CD4-positive, alpha-beta T cell treated with Interleukin-17A for 4 hours (primary cell): ENCODE measurements at regions not wholly inside any gene's neighbourhood (a gene's known extent, or its start where the extent isn't known, plus 50 kb on each side); places are given as distances from the start of the nearest gene placed in this dataset.

Source experiments
- DNase-seq: peaks from one replicate; pipeline ENCODE4 v3.0.0-alpha.2; 2020; ENCODE audit warnings: mixed read lengths

DNA sequence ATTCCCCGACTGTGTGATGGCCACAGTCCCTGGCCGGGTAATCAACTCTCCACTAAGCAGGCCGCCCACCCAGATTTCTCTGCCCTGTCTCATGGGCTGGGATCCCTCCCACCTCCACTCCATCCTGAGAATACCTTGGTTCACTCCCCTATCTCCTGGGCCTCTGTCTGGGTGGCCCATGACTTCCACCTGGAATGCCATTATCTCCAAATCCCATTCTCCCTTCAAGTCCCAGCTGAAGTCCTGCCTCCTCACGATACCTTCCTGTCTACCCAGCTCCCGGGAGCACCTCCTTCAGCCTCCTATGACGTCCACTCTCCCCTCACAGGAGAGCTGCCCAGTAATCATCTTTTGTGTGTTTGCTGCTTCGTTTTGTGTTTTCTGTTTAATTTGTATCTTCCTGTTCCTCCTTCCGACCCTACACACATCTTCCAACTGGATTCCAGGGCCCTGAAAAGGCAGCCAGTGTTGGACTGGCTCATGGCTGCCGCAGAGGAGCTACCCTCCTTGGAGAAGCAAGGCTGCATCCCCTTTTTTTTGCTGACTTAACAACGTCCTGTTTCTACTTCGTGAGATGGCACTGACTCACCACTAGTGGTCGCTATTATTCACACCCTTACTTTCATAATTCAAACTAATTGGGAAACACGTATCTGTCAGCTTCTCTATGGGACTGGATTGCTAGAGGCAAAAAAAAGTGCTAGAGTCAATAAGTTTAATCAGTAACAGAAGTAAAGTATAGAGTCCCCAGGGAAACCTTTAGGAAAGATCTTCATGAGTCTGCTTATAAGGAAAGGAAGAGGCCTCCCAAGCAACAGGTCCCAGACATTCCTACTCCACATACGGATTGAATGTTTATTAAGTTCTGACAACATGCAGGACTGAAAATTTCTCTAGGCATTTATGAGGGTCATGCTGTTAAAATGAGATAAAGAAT lies 171.9 kb upstream of the GATA6 start:
- no peak for DNase-seq

DNA sequence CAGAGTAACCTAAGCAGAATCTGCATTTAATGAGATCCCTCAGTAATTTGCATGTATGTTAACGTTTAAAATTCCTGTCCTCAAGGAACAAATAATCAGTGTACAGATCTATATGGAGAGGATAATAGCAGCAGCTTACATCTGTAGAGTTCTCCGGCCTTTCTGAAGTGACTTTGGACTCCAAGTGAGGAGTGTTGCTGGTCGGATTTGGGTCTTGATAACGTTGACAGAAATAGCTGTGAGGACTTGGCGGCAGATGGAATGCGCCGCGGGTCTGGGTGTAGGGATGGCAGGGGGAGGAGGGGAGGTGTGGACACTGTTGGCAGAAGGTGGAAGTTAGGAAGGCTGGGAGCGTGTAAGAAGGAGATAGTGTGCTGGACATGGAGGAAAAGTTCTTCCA lies 170.9 kb upstream of the GATA6 start:
- DNase-seq: no peak

DNA sequence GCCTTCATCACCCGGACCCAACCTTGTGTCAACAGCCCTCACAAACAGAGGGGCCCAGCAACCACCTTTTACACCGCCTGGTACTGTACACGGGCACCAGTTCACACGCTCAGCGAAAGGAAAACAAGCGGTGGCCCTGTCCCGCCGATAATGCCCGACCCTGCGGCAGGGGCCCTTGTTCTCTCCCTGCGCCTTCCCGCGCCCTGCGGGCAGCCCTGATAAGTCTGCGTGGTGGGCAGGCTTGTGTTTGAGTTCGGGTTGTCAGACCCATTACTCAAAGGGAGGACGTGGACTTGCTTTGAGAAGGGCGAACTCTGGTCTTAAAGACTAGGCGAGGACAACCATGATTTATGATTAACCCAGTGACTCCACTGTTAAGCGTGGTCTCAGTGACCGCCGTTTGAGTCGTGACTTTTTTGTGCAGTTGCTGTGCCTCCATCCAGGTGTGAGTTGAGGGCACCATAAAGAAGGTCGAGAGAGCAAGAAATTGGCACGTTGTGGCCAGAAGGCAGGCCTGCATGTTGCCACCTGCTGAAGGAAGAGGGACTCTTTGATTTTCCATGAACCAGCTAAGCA lies 167.4 kb upstream of the GATA6 start:
- DNase-seq: no peak

DNA sequence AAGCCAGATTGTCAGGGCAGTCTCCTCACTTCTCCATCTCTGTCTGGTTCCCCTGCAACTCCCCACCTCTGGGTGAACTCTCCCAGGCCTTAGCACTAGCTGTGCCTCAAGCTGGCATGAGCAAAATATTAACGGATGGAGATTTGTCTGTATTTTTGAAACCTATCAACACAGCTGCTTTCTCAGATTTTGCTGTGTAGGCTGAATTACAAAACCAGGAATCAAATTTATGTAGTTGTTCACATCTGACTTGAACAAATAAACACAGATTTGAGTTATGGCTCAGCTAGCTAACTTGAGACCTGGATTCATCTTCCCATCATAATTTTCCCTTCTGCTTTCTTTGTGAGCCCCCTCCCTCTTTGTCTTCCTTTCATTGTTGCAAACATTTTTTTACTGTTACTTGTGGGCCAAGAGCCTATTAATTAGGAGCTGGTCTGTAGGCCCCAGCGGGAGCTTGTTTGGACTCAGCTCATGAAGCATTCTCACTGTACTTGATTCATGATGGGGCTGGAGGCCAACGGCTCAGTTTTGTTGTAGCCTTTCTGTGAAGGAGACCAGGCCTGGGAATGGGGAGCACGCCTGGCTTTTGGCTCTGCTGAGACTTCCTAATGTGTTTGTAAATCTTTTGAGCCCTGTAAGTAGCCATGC lies 164.1 kb upstream of the GATA6 start:
- no peak for DNase-seq

DNA sequence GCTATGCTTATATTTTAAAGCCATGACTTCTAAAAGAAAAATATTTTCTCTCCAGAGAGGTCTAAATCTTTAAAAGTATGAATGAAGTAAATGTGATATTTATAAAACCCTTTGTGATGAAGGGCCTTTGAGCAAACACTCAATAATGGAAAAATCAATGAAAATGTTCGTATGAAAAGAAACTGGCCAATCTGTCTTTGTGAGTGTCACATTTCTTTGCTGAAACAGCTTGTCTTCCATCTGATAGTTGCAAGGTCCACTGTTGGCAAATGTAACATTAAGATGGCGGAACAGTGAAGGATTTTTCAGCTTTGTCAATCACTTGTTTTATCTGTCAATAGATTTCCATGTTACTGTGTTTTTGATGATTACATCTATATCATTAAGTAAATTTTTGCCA lies 162.9 kb upstream of the GATA6 start:
- DNase-seq: no peak

DNA sequence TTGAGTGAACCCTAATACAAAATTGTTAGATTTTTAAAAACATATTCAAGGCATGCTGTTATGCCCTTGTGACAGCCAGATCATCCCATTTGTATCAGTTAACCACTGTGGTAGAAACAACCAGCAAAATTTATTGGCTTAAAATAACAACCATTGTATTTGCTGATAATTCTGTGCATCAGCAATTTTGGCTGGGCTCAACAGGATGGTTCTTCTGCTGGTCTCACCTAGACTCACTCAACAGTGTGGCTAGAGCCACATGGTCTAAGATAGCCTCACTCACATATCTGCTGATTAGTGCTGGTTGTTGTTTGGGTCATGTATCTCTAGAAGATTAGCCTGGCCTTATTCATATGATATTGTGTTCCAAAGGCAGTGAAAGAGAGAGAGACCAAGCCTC lies 160.1 kb upstream of the GATA6 start:
- no peak for DNase-seq

DNA sequence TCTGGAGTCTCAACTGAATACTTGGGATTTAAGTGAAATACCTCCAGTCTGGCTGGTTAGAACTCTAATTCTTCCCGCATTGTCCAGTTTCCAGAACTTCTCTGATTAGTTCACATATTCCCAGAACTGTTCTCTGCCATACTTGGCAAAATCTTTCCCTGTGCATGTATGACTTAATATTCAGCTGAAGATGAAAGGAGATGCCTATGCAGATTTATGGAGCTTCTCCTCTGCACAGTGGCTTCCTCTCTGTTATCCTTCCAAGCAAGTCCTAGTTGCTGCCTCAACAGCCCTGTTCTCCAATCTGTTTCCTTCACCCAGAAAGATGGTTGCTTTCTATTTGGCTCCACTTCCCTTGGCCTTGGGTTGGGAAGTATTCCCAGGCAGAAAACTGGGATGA lies 155.4 kb upstream of the GATA6 start:
- DNase-seq: no peak

DNA sequence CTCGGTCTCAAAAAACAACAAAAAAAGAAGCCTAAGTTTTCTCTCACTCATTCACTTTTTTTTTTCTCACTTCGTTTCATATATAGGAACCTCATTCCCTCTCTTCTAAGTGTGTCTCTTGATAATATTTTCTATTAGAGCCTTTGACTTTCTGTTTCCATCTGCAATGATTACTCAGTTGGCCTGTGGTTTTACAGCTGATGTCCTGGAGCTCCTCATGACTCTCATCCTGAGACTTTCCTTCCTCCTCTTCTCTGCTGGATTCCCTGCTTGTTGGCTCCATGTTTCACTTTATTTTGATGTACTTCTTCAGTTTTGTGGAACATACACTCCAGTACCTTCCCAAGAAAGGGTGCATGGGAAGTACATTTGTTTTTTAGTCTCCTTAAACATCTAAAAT lies 154.2 kb upstream of the GATA6 start:
- DNase-seq: no peak

DNA sequence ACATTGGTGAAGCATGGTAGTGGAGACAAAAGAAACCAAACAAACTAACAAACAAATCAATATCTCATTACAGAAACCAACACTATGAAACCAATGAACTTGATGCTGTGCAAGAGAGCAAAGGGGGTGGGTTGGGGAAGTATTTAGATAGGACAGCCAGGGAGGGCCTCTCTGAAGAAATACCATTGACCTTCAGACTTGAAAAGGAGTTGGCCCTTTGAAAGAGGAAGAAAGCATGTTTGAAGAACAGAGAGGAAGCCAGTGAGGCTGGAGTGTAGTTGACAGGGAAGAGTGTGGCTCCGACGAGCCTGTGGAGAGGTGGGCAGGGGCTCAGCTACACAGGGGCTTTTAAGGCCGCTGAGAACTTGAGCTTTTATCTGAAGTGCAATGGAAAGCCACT lies 151.0 kb upstream of the GATA6 start:
- no peak for DNase-seq

DNA sequence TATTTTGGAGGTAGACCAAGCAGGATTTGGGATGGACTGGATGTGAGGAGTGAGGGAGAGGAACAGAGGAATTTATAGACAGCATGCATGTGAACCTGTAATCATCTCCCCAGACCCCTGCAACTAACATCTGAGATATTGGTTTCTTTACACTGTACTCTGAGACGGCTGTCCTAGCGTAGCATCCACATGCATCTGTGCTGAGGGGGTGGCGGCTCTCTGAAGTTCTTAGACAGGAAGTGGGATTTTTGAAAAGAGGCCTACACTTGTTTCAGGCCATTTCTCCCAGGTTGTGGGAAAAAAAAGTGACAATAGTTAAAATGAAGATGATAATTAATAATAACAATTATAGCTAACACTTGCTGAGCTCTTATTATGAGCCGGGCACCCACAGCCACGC lies 150.2 kb upstream of the GATA6 start:
- DNase-seq: no peak

DNA sequence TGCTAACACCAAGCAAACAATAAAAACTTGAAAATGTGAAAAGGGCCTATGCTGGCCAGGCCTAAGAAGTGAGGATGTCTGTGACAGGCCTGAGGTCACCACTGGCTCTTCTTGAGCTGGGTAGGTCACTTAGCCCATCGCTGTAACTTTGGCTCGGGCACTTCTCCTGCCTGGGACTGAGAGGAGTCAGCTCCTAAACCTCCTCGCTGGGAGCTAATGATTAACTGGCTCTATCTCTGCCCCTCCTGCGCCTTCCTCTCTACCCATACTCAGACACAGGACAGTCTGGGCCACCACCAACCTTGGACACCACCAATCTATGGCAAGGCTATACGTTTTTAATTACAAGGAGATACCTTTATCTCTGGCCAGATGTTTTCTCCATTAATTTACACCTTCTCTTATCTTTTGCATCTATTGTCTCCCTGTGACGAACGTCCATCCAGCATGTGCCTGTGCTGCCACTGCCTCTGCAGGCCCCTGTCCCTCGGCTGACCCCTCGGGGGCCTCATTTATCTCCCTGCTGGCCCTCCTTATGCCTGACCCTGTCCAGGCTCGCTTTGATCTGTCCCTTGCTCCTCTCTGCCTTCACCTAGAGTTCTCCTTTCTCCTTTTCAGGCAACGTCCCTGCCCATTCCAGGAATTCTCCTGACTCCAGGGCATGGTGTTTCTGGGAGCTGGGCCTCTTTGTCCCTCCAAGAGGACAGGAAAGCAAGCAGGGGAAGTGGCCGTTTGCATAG lies 149.1 kb upstream of the GATA6 start:
- DNase-seq: no peak

DNA sequence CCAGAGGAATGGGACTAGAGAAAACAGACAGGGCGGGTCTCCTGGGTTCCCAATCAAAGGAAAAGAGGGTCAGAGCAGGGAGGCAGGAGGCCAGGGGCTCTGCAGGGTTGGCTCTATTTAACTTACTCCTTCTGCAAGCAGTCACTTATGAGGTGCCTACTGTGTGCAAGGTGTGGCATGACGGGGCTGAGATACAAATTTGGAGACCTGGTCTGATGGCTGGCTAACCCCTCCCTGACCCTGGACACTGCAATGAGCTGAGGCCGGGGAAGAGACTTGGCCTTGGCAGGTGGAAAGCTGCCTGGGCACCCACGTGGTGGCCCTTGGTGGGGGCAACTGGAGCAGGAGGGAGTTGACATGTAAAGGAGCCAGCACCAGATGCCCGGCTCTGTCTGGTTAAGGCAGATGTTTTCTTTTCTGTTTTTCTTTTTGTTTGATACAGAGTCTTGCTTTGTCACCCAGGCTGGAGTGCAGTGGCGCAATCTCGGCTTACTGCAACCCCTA lies 148.5 kb upstream of the GATA6 start:
- no peak for DNase-seq

DNA sequence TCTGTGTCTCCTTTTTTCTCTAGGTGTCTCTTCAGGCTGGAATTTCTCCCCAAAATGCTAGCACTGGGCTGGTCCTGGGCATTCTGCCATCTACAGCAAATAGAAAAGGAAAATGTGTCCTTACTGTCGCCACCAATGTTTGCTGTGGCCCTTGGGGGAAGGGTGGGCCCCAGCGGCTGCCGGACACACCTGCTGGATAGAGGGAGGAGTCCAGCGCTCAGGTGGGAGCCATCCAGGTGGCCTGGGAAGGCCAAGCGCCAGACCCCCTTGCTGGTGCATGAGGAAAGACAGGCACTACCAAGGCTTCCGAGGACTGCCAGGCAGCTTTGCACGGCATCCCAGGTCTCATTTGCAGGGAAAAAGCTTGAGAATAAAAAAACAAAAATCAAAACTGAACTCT lies 147.7 kb upstream of the GATA6 start:
- no peak for DNase-seq

DNA sequence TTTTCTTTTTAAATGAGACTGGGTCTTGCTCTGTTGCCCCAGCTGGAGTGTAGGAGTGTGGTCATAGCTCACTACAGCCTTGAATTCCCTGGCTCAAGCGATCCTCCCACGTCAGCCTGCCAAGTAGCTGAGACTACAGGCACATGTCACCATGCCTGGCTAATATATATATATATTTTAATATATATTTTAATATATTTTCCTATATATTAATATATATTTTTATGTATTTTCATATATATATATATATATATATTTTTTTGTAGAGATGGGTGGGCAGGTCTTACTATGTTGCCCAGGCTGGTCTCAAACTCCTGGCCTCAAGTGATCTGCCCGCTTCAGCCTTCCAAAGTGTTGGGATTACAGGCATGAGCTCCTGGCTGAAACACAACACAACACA lies 144.5 kb upstream of the GATA6 start:
- DNase-seq: no peak

DNA sequence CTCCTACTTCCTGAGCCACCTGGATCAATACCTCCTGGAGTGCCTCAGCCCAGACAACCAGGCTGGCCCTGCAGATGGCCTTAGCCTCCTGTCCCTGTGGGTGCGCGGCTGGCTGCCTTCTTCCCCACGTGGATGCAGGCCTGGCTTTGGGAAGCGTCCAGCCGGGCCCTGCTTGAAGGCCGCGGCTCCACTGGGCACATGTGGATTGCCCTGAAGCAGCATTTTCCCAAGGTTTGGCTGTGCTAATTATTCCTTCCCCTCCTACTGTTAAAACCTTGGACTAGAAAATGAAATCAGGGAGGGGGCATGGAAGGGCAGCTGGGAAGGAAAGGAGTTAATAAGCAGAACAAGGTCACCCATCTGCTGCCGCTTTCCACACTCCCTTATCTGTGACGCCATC lies 143.0 kb upstream of the GATA6 start:
- DNase-seq: no peak

DNA sequence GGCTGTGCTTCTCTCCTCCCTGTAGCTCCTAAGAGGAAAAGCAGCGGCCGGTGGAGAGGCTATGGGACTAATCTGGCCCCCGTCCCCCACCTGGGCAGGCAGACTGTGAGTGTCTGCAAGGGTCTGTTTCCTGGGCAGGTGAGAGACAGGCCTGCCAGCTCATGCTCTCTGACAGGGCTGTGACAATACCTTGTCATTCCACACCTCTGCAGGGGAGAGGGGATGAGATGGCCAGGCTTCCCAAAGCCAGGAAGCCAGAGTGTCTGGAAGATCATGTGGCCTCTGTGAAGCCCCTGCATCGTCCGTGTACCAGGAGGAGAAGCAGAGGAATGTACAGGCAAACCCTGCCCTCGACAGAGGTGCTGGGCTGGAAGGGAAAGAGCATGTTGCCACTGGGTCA lies 142.5 kb upstream of the GATA6 start:
- DNase-seq: no peak

DNA sequence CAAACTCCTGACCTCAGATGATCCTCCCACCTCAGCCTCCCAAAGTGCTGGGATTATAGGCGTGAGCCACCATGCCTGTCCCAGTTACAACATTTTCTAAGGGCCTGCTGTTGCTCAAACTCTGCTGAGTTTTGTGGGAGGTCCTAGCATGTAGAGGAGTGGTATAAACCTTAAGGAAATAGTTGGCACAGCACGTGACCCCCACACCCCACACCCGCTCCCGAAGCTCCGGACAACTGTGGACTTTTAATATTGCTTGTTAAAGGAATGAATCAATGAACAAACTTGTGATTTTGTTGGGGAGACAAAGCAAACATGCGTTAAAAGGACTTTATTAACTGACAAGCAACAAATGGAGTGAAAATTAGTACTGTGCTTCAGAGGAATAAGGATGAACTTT lies 137.8 kb upstream of the GATA6 start:
- no peak for DNase-seq

DNA sequence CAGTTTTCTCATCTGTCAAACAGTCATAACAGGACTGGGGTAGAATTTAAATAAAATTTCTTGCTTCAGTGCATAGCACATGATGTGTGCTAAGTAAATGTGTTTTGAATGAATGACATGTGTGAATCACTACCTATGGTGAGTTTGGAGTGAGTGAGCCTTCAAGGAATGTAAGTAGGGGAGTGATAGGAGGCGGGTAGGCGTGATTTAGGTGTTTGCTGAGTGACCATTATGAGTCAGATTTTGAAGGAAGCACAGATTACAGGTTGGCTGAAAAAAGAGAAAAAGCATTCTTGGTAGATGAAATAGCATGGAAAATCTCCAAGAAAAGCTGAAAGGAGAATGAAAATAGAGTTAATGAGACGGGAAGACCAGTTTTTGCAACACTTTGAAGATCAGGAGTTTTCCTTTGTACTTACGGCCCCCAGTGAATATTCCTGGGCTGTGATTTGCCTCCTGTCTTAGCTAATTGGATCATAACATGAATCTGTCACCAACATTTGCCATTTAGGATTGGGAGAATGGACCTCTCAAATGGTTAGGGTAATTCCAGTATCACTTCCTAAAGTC lies 136.9 kb upstream of the GATA6 start:
- DNase-seq: no peak

DNA sequence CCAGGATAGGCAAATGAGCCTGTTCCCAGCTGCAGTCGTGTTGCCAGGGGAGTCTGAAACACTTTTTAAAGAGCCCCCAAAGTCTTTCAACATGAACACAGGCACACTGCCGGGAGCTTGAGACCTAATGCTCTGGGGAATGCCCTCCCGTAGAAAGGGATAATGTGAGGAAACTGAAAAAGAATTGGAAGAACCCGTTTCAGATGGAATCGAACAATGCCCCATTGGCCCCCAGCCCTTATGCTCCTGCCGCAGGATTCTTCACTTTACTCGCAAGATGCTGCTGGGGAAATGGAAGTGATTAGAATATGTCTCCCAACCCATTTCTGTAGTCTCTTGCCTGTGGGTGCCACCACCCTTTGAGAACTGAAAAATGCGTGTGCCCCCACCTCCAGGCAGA lies 136.3 kb upstream of the GATA6 start:
- no peak for DNase-seq

DNA sequence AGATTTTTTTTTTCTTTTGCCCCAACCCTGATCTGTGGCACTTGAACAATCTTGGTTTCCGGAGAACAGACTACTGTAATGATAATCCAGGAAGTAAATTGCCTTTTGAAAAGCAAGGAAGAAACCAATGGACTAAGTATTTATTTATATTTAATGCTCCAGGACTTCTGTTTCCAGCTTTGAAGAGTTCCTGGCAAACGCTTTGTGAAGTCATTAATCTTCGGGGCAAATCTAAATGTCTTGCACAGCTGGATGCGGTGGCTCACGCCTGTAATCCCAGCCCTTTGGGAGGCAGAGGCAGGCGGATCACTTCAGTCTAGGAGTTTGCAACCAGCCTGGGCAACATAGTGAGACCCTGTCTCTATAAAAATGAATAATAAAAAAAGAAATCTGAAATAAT lies 135.1 kb upstream of the GATA6 start:
- DNase-seq: no peak

DNA sequence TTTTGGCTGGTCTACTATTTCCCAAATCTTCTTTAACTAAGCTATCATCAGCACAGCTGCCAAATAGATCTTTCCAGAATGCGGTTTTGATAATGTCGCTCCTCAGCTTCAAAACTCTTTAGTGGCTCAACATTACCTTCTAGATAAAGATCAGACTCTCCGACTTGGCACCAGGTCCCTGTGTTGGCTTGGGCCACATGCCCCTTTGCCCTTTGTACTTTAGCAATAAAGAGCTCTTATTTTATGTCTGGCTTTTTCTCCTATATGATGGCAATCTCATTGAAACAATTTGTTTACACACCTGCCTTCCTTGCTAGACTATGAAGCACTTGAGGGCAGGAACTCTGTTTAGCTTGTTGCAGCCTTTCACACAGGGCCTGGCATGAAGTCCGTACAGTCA lies 128.9 kb upstream of the GATA6 start:
- DNase-seq: no peak

DNA sequence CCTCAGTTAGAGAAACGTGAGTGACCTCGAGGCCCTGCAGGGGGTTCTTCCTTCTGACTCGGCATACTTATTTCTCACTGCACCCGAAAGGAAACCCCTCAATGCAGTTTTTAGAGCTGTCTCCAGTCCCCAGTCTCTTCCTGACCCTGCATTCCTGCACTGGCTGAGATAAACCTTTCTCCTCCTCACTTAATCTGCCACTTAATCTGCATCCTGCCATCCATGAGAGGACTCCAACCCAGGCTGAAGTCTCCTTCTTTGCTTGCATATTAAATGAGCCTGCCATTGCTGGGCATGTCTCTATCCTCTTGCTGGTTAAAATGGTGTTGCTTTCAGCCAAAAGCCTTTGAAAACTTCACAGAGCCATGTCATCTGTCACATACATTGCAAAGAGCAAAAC lies 125.6 kb upstream of the GATA6 start:
- no peak for DNase-seq
